ENCODE measurements at regions not wholly inside any gene's neighbourhood (a gene's known extent, or its start where the extent isn't known, plus 50 kb on each side); places are given as distances from the start of the nearest gene placed in this dataset.

- TF ChIP-seq CTCF (IDR thresholded peaks at IDR 0.05) (no peak), POLR2A (IDR thresholded peaks at IDR 0.05) (no peak)
Observed at GRCh38 chr3:182259579-182259978, 533.7 kb upstream of the ATP11B start.

All from body of pancreas (tissue), 4 donors.